ENCODE measurements at regions not wholly inside any gene's neighbourhood (a gene's known extent, or its start where the extent isn't known, plus 50 kb on each side); places are given as distances from the start of the nearest gene placed in this dataset.
"Not testable (repeated sequence)": the region's sequence is repeated elsewhere in the genome, so short reads cannot be mapped to it uniquely, and the experiment has no call there.

GRCh38 chr14:28382444-28383190 lies 384.0 kb upstream of the FOXG1 start:
- ATAC-seq: no peak
- Histone ChIP-seq H3K36me3 (no peaks in the 10 kb centered on the region), H3K4me3 (no peak overlapping the region), H3K27me3 (no peaks in the 10 kb centered on the region), H3K27ac (no peak overlapping the region), H3K4me1 (no peaks in the 10 kb centered on the region), H3K9me3 (no peaks in the 10 kb centered on the region)
- WGBS, 2 donors (ENCODE audit: low coverage in 1 of 2): 70 to 73% methylated on average over 6 to 7 of the region's 7 CpGs
- TF ChIP-seq EP300 (IDR thresholded peaks at IDR 0.05): no peak
- no peak for TF ChIP-seq POLR2AphosphoS5 (IDR thresholded peaks at IDR 0.05)
- TF ChIP-seq CTCF (IDR thresholded peaks at IDR 0.05): no peak
- no peak for TF ChIP-seq POLR2A (IDR thresholded peaks at IDR 0.05)

GRCh38 chr14:28398506-28398905 lies 368.1 kb upstream of the FOXG1 start:
- no peaks in the 10 kb centered on the region for H3K27me3 ChIP-seq
- ATAC-seq: no peak
- no peaks in the 10 kb centered on the region for H3K4me1 ChIP-seq
- no peaks in the 10 kb centered on the region for H3K36me3 ChIP-seq
- TF ChIP-seq POLR2AphosphoS5 (IDR thresholded peaks at IDR 0.05) (no peak), EP300 (IDR thresholded peaks at IDR 0.05) (no peak), POLR2A (IDR thresholded peaks at IDR 0.05) (no peak), CTCF (IDR thresholded peaks at IDR 0.05) (no peak)
- no peak overlapping the region for H3K27ac ChIP-seq
- WGBS, 2 donors (ENCODE audit: low coverage in 1 of 2): 49 to 70% methylated on average over 2 of the region's 2 CpGs
- H3K9me3 ChIP-seq: no peaks in the 10 kb centered on the region
- H3K4me3 ChIP-seq: no peak overlapping the region

- H3K27me3 ChIP-seq, ATAC-seq, H3K9me3 ChIP-seq, H3K4me1 ChIP-seq, H3K4me3 ChIP-seq, H3K36me3 ChIP-seq, H3K27ac ChIP-seq: not testable (repeated sequence)
- whole genome bisulfite sequencing, 2 donors (ENCODE audit: low coverage in 1 of 2): no CpG with 5 or more reads among the region's 4 CpGs
Measured at GRCh38 chr14:28401705-28402104, 364.9 kb upstream of the FOXG1 start.

GRCh38 chr14:28406196-28406595 lies 360.4 kb upstream of the FOXG1 start:
- 4% methylated on average over 2 of the region's 2 CpGs for WGBS, 2 donors (ENCODE audit: low coverage in 1 of 2)
- Histone ChIP-seq H3K4me1 (no peaks in the 10 kb centered on the region), H3K9me3 (no peaks in the 10 kb centered on the region), H3K36me3 (no peaks in the 10 kb centered on the region), H3K27me3 (no peaks in the 10 kb centered on the region), H3K4me3 (no peak overlapping the region), H3K27ac (no peak overlapping the region)
- no peak for TF ChIP-seq CTCF (IDR thresholded peaks at IDR 0.05)
- TF ChIP-seq POLR2AphosphoS5 (IDR thresholded peaks at IDR 0.05): no peak
- TF ChIP-seq EP300 (IDR thresholded peaks at IDR 0.05): no peak
- no peak for TF ChIP-seq POLR2A (IDR thresholded peaks at IDR 0.05)
- ATAC-seq: no peak

GRCh38 chr14:28407031-28407825 lies 359.4 kb upstream of the FOXG1 start:
- whole genome bisulfite sequencing, 2 donors (ENCODE audit: low coverage in 1 of 2): 52 to 74% methylated on average over 3 of the region's 3 CpGs
- no peak overlapping the region for H3K27ac ChIP-seq
- H3K36me3 ChIP-seq: no peaks in the 10 kb centered on the region
- no peaks in the 10 kb centered on the region for H3K27me3 ChIP-seq
- H3K4me3 ChIP-seq: no peak overlapping the region
- no peak for ATAC-seq
- no peaks in the 10 kb centered on the region for H3K9me3 ChIP-seq
- no peaks in the 10 kb centered on the region for H3K4me1 ChIP-seq
- TF ChIP-seq CTCF (IDR thresholded peaks at IDR 0.05) (no peak), POLR2A (IDR thresholded peaks at IDR 0.05) (no peak), EP300 (IDR thresholded peaks at IDR 0.05) (no peak), POLR2AphosphoS5 (IDR thresholded peaks at IDR 0.05) (no peak)

Data from gastroesophageal sphincter (tissue), 4 donors.